HFF-Myc (cell line): ENCODE measurements at regions not wholly inside any gene's neighbourhood (a gene's known extent, or its start where the extent isn't known, plus 50 kb on each side); places are given as distances from the start of the nearest gene placed in this dataset.

Source experiments
- DNase-seq: peaks from one replicate; pipeline ENCODE4 v3.0.0-alpha.2; 2011; ENCODE audit warnings: low read depth; ENCODE audit errors: extremely low read depth
- H3K4me3 ChIP-seq: replicated peaks from 2 replicates; pipeline ENCODE4 v1.5.1; 2011; ENCODE audit warnings: low read depth, mild to moderate bottlenecking, control low read depth, low read length
- CTCF ChIP-seq: IDR thresholded peaks from 2 replicates; pipeline ENCODE4 v1.5.1; 2012; ENCODE audit warnings: mild to moderate bottlenecking, low read depth, low read length, control low read depth; ENCODE audit errors: missing control alignments

- TF ChIP-seq CTCF, result no peak
- H3K4me3 ChIP-seq, result no peak overlapping the region
- no peak for DNase-seq
These were observed 149.6 kb upstream of the UBE2E1 start for GRCh38 chr3:23656199-23656598.

- TF ChIP-seq CTCF, result no peak
- no peak for DNase-seq
- H3K4me3 ChIP-seq, result no peak overlapping the region
These were observed 148.9 kb upstream of the UBE2E1 start for GRCh38 chr3:23656821-23657220.

GRCh38 chr3:23657647-23658046 is 148.1 kb upstream of the UBE2E1 start:
- TF ChIP-seq CTCF, result no peak
- DNase-seq, result no peak
- no peak overlapping the region for H3K4me3 ChIP-seq

- no peak overlapping the region for H3K4me3 ChIP-seq
- no peak for TF ChIP-seq CTCF
- DNase-seq, result no peak
These were observed 146.5 kb upstream of the UBE2E1 start for GRCh38 chr3:23659274-23659673.

- no peak for DNase-seq
- TF ChIP-seq CTCF, result no peak
- no peak overlapping the region for H3K4me3 ChIP-seq
These were observed 145.8 kb upstream of the UBE2E1 start for GRCh38 chr3:23659840-23660430.

GRCh38 chr3:23662079-23662617 is 143.6 kb upstream of the UBE2E1 start:
- no peak overlapping the region for H3K4me3 ChIP-seq
- no peak for TF ChIP-seq CTCF
- no peak for DNase-seq

GRCh38 chr3:23663246-23663645 is 142.5 kb upstream of the UBE2E1 start:
- H3K4me3 ChIP-seq, result no peak overlapping the region
- no peak for TF ChIP-seq CTCF
- DNase-seq, result peak; percentile 51
